A673 (cell line): ENCODE measurements at regions not wholly inside any gene's neighbourhood (a gene's known extent, or its start where the extent isn't known, plus 50 kb on each side); places are given as distances from the start of the nearest gene placed in this dataset.

Source experiments
- BruUV-seq: library from RNA; stranded (reverse); fragments of 400-500 nt; replicated peaks from 2 replicates; lab custom pipeline; 2021; lab: Mats Ljungman, UMichigan
- CTCF ChIA-PET: fragments of 300-600 bp; sonication (Branson Sonifier 250); formaldehyde crosslinking; loops from one replicate; lab custom pipeline; 2022; ENCODE audit warnings: antibody characterized with exemption; lab: Charles Lee
- POLR2A ChIA-PET: fragments of 300-600 bp; sonication (Branson Sonifier 250); formaldehyde crosslinking; loops from one replicate; lab custom pipeline; 2022; ENCODE audit warnings: antibody characterized with exemption; ENCODE audit not compliant: low non-redundant PET; lab: Charles Lee
- DNase-seq: peaks from one replicate; pipeline ENCODE4 v3.0.0-alpha.2; 2015; ENCODE audit warnings: low spot score
- H3K27ac ChIP-seq: fragments of 200-600 bp; sonication (generic); 2 replicates; pipeline ENCODE4 v1.5.1; 2016; ENCODE audit warnings: mixed run types, low read depth, mild to moderate bottlenecking, mixed read lengths, antibody characterized with exemption, low read length; ENCODE audit not compliant: poor library complexity, severe bottlenecking
- H3K27me3 ChIP-seq: fragments of 200-600 bp; sonication (generic); replicated peaks from 2 replicates; pipeline ENCODE4 v1.6.1; 2017; ENCODE audit warnings: mixed run types, low read depth, mild to moderate bottlenecking, mixed read lengths, antibody characterized with exemption, low read length; ENCODE audit not compliant: insufficient read depth, poor library complexity
- H3K36me3 ChIP-seq: fragments of 200-600 bp; sonication (generic); 2 replicates; pipeline ENCODE4 v1.6.1; 2016; ENCODE audit warnings: mixed run types, mild to moderate bottlenecking, mixed read lengths, antibody characterized with exemption, low read length; ENCODE audit not compliant: insufficient read depth, poor library complexity, severe bottlenecking
- H3K4me1 ChIP-seq: fragments of 200-600 bp; sonication (generic); 2 replicates; pipeline ENCODE4 v1.6.1; 2017; ENCODE audit warnings: mixed run types, mild to moderate bottlenecking, mixed read lengths, antibody characterized with exemption, low read length; ENCODE audit not compliant: insufficient read depth, poor library complexity, severe bottlenecking
- H3K4me3 ChIP-seq: fragments of 200-600 bp; sonication (generic); 2 replicates; pipeline ENCODE4 v1.5.1; 2016; ENCODE audit warnings: low read depth, mixed run types, mild to moderate bottlenecking, mixed read lengths, low read length; ENCODE audit not compliant: poor library complexity, severe bottlenecking
- H3K9me3 ChIP-seq: fragments of 200-600 bp; sonication (generic); 2 replicates; pipeline ENCODE4 v1.6.1; 2016; ENCODE audit warnings: mixed run types, low read depth, mild to moderate bottlenecking, mixed read lengths, antibody characterized with exemption, low read length; ENCODE audit not compliant: poor library complexity, severe bottlenecking
- EZH2 ChIP-seq: fragments of 200-600 bp; sonication (generic); IDR thresholded peaks from 2 replicates; pipeline ENCODE4 v1.6.1; 2017; ENCODE audit warnings: borderline replicate concordance, low read depth, mild to moderate bottlenecking, mixed read lengths, antibody characterized with exemption, low read length; ENCODE audit not compliant: poor library complexity, severe bottlenecking
- intact Hi-C: fragments of 100-400 bp; cut with micrococcal nuclease; formaldehyde crosslinking; loops from one replicate; pipeline ENCODE4 v1.10.0; 2022; ENCODE audit not compliant: unreplicated experiment
- TF ChIP-seq, protein P1 (sequence below): fragments of 300-800, 200-600 bp; sonication (generic); conservative IDR thresholded peaks from 2 replicates; pipeline ENCODE4 v1.5.1; 2017; ENCODE audit warnings: low read depth, mild to moderate bottlenecking, antibody characterized with exemption, low read length, moderate library complexity, mixed read lengths

DNA sequence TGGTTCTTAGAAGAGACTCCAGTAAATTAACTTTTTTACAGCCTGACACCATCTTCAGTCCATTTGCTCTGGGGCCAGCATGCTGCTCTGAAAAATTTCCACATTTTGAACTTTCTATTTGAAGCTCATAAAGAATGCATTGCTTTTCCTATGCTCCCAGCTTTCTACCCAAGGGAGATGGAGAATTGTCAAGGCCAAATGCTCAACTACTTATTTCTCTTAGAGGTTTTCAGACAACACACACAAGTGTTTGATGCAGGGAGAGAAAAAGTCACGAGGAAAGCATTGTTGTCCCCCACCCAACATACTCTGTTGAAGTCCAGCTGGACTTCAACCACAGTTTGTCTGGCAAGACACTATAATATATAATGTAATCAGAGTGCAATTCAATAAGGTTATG, 100.3 kb upstream of the CADPS start:
- ChIA-PET CTCF (no interaction called here), POLR2A (no interaction called here)
- Histone ChIP-seq H3K36me3 (no peaks in the 10 kb centered on the region), H3K4me3 (no peak overlapping the region), H3K9me3 (no peaks in the 10 kb centered on the region), H3K27ac (no peak overlapping the region), H3K27me3 (no peaks in the 10 kb centered on the region), H3K4me1 (no peaks in the 10 kb centered on the region)
- TF ChIP-seq EZH2: no peak
- TF ChIP-seq, protein P1, sequence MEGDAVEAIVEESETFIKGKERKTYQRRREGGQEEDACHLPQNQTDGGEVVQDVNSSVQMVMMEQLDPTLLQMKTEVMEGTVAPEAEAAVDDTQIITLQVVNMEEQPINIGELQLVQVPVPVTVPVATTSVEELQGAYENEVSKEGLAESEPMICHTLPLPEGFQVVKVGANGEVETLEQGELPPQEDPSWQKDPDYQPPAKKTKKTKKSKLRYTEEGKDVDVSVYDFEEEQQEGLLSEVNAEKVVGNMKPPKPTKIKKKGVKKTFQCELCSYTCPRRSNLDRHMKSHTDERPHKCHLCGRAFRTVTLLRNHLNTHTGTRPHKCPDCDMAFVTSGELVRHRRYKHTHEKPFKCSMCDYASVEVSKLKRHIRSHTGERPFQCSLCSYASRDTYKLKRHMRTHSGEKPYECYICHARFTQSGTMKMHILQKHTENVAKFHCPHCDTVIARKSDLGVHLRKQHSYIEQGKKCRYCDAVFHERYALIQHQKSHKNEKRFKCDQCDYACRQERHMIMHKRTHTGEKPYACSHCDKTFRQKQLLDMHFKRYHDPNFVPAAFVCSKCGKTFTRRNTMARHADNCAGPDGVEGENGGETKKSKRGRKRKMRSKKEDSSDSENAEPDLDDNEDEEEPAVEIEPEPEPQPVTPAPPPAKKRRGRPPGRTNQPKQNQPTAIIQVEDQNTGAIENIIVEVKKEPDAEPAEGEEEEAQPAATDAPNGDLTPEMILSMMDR: no peak
- intact Hi-C loops: no loop called here
- no TSS peak for BruUV-seq
- DNase-seq: no peak

DNA sequence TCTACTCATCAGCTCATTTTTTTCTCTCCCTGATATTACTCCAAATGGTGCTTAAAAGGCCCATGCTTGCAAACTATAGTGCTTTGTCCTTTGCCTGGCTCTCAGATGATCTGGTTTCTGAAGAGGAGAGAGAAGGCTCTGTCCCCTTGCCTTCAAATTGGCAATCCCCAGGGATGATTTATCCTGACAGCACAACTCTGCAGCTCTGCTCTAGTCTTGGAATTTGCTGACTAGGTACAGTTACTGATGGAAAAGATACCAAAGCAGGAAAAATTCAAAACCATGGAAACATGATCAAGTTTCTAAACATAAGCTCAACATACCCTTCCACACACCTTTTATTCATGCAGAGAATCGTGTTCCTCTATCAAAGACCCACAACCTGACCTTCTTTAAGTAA, 106.7 kb upstream of the CADPS start:
- POLR2A ChIA-PET: no interaction called here
- CTCF ChIA-PET: no interaction called here
- intact Hi-C loops: no loop called here
- no peak for DNase-seq
- Histone ChIP-seq H3K27ac (no peak overlapping the region), H3K4me3 (no peak overlapping the region), H3K36me3 (no peaks in the 10 kb centered on the region), H3K4me1 (no peaks in the 10 kb centered on the region), H3K9me3 (no peaks in the 10 kb centered on the region), H3K27me3 (no peaks in the 10 kb centered on the region)
- BruUV-seq: no TSS peak
- TF ChIP-seq, protein P1: no peak
- TF ChIP-seq EZH2: no peak

DNA sequence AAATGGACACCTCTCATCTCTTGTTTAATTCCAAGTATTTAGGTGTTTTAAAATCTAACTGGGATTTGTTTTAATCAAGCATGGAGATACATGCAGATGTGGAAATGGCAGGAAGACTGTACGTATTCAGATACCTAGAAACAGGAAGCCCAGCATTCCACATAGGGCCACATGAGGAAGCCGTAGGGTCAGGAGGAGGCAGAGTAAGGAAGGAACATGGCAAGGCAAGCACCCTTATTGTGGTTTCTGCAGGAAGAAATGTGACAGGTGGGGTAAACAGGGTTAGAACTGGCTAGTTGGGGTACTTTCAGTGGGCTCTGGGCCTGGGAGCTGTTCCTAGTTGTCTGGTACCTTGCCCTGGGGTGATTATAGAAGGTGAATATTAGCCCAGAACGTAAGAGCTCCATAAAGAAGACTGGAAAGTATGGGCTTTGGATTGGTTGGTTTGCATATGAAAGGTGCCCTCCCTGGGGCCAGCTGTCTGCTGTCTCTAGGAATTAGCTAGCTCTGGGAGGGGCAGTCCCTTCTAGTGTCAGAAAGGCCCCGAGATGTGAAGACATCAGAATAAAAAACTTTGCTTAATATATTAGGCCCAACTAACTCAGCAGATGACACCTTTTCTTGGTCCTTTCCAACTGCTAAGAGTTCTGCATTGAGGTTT, 107.7 kb upstream of the CADPS start:
- intact Hi-C loops: no loop called here
- no peak overlapping the region for H3K4me3 ChIP-seq
- CTCF ChIA-PET: no interaction called here
- no peaks in the 10 kb centered on the region for H3K4me1 ChIP-seq
- POLR2A ChIA-PET: no interaction called here
- no peak for DNase-seq
- H3K36me3 ChIP-seq: no peaks in the 10 kb centered on the region
- no TSS peak for BruUV-seq
- no peaks in the 10 kb centered on the region for H3K9me3 ChIP-seq
- no peak for TF ChIP-seq EZH2
- TF ChIP-seq, protein P1: no peak
- H3K27ac ChIP-seq: no peak overlapping the region
- no peaks in the 10 kb centered on the region for H3K27me3 ChIP-seq
